CD4-positive, alpha-beta T cell treated with Interleukin-15 for 1 hour (primary cell): ENCODE measurements at regions not wholly inside any gene's neighbourhood (a gene's known extent, or its start where the extent isn't known, plus 50 kb on each side); places are given as distances from the start of the nearest gene placed in this dataset.
"Not testable (repeated sequence)": the region's sequence is repeated elsewhere in the genome, so short reads cannot be mapped to it uniquely, and the experiment has no call there.

Experiments
- DNase-seq: peaks from one replicate; pipeline ENCODE4 v3.0.0-alpha.2; 2020

GRCh38 chr15:95681836-95682544, 648.5 kb upstream of the NR2F2 start:
- no peak for DNase-seq

GRCh38 chr15:95684126-95684525, 646.4 kb upstream of the NR2F2 start:
- no peak for DNase-seq

GRCh38 chr15:95684693-95685115, 645.8 kb upstream of the NR2F2 start:
- no peak for DNase-seq

GRCh38 chr15:95687061-95687460, 643.4 kb upstream of the NR2F2 start:
- no peak for DNase-seq

- DNase-seq: no peak
Observed at GRCh38 chr15:95687686-95688085, 642.8 kb upstream of the NR2F2 start.

GRCh38 chr15:95690631-95691340, 639.7 kb upstream of the NR2F2 start:
- DNase-seq: no peak

GRCh38 chr15:95693917-95694316, 636.6 kb upstream of the NR2F2 start:
- DNase-seq: no peak

- DNase-seq: no peak
Observed at GRCh38 chr15:95698230-95698629, 632.3 kb upstream of the NR2F2 start.

- DNase-seq: no peak
Observed at GRCh38 chr15:95698951-95699350, 631.5 kb upstream of the NR2F2 start.

- no peak for DNase-seq
Observed at GRCh38 chr15:95699578-95699977, 630.9 kb upstream of the NR2F2 start.

- DNase-seq: not testable (repeated sequence)
Observed at GRCh38 chr15:95700692-95701091, 629.8 kb upstream of the NR2F2 start.

- no peak for DNase-seq
Observed at GRCh38 chr15:95701410-95701809, 629.1 kb upstream of the NR2F2 start.

- DNase-seq: no peak
Observed at GRCh38 chr15:95709959-95710695, 620.4 kb upstream of the NR2F2 start.

GRCh38 chr15:95712785-95713184, 617.7 kb upstream of the NR2F2 start:
- no peak for DNase-seq

GRCh38 chr15:95713324-95713723, 617.2 kb upstream of the NR2F2 start:
- DNase-seq: no peak

- DNase-seq: no peak
Observed at GRCh38 chr15:95715116-95715903, 615.2 kb upstream of the NR2F2 start.

GRCh38 chr15:95715906-95716656, 614.4 kb upstream of the NR2F2 start:
- DNase-seq: no peak

- DNase-seq: no peak
Observed at GRCh38 chr15:95716708-95717107, 613.8 kb upstream of the NR2F2 start.

GRCh38 chr15:95718441-95718840, 612.1 kb upstream of the NR2F2 start:
- DNase-seq: no peak

GRCh38 chr15:95724908-95725633, 605.4 kb upstream of the NR2F2 start:
- DNase-seq: no peak

GRCh38 chr15:95726891-95727290, 603.6 kb upstream of the NR2F2 start:
- DNase-seq: no peak

GRCh38 chr15:95733931-95734330, 596.6 kb upstream of the NR2F2 start:
- no peak for DNase-seq
